GM21529 (cell line): ENCODE measurements at regions not wholly inside any gene's neighbourhood (a gene's known extent, or its start where the extent isn't known, plus 50 kb on each side); places are given as distances from the start of the nearest gene placed in this dataset.

Experiments used
- ATAC-seq: cut with Tn5 transposase; IDR thresholded peaks from one replicate; pipeline ENCODE4 v1.9.1; 2021; ENCODE audit not compliant: unreplicated experiment

- no peak for ATAC-seq
Measured at GRCh38 chr13:64428196-64428595, 2801.9 kb downstream of the PCDH9 start.

- ATAC-seq = no peak
Measured at GRCh38 chr13:64423467-64423866, 2806.7 kb downstream of the PCDH9 start.

GRCh38 chr13:64420181-64420580, 2810.0 kb downstream of the PCDH9 start:
- ATAC-seq = no peak

- ATAC-seq = no peak
Measured at GRCh38 chr13:64417581-64417980, 2812.6 kb downstream of the PCDH9 start.

GRCh38 chr13:64414381-64414780, 2815.8 kb downstream of the PCDH9 start:
- no peak for ATAC-seq

- no peak for ATAC-seq
Measured at GRCh38 chr13:64413529-64413928, 2816.6 kb downstream of the PCDH9 start.

- ATAC-seq = no peak
Measured at GRCh38 chr13:64410276-64411053, 2819.7 kb downstream of the PCDH9 start.

- ATAC-seq = no peak
Measured at GRCh38 chr13:64397701-64398100, 2832.4 kb downstream of the PCDH9 start.

- no peak for ATAC-seq
Measured at GRCh38 chr13:64377606-64378005, 2852.5 kb downstream of the PCDH9 start.

- ATAC-seq = no peak
Measured at GRCh38 chr13:64371461-64371860, 2858.7 kb downstream of the PCDH9 start.

- no peak for ATAC-seq
Measured at GRCh38 chr13:64371045-64371444, 2859.1 kb downstream of the PCDH9 start.

- no peak for ATAC-seq
Measured at GRCh38 chr13:64369121-64369520, 2861.0 kb downstream of the PCDH9 start.

GRCh38 chr13:64362564-64362963, 2867.6 kb downstream of the PCDH9 start:
- ATAC-seq = no peak

GRCh38 chr13:64347664-64348063, 2882.5 kb downstream of the PCDH9 start:
- ATAC-seq = no peak

GRCh38 chr13:64339373-64340063, 2890.6 kb downstream of the PCDH9 start:
- ATAC-seq = no peak

GRCh38 chr13:64338671-64339070, 2891.5 kb downstream of the PCDH9 start:
- no peak for ATAC-seq

- no peak for ATAC-seq
Measured at GRCh38 chr13:64333888-64334287, 2896.2 kb downstream of the PCDH9 start.

- ATAC-seq = no peak
Measured at GRCh38 chr13:64332048-64332447, 2898.1 kb downstream of the PCDH9 start.

- ATAC-seq = no peak
Measured at GRCh38 chr13:64327505-64328194, 2902.5 kb downstream of the PCDH9 start.

GRCh38 chr13:64314331-64314730, 2898.7 kb upstream of the PCDH20 start:
- ATAC-seq = no peak

GRCh38 chr13:64311948-64312347, 2896.3 kb upstream of the PCDH20 start:
- ATAC-seq = no peak

- ATAC-seq = no peak
Measured at GRCh38 chr13:64311112-64311511, 2895.5 kb upstream of the PCDH20 start.
